ENCODE measurements at regions not wholly inside any gene's neighbourhood (a gene's known extent, or its start where the extent isn't known, plus 50 kb on each side); places are given as distances from the start of the nearest gene placed in this dataset.

DNA sequence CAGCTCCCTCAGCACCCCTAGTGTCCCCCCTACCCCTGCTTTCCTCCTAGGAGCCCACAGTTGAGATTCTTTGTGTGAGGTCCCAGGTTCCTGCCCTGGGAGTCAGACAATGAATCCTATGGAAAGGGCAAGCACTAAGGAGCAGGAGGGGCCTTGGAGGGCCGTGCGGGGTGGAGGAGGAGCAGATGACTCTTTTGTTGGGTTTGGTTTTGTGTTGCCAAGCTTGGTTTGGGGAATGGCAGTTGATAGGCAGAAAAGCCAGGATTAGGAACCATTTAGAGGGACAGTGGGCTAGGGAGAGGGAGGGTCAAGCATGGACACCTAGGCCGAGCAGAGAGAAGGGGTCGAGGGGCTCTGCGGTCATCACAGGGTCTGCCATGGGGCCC, 61.6 kb upstream of the SPTLC1 start:
- Histone ChIP-seq H3K27me3 (ENCODE audit: control insufficient read depth, insufficient read depth, low read length) (no peaks in the 10 kb centered on the region), H3K4me3 (ENCODE audit: low read depth, low read length) (no peak overlapping the region), H3K36me3 (ENCODE audit: control insufficient read depth, insufficient read depth, low read length) (no peaks in the 10 kb centered on the region)
- DNase-seq (ENCODE audit: low read depth) (no peak), FAIRE-seq (no peak)
- TF ChIP-seq, protein P1, sequence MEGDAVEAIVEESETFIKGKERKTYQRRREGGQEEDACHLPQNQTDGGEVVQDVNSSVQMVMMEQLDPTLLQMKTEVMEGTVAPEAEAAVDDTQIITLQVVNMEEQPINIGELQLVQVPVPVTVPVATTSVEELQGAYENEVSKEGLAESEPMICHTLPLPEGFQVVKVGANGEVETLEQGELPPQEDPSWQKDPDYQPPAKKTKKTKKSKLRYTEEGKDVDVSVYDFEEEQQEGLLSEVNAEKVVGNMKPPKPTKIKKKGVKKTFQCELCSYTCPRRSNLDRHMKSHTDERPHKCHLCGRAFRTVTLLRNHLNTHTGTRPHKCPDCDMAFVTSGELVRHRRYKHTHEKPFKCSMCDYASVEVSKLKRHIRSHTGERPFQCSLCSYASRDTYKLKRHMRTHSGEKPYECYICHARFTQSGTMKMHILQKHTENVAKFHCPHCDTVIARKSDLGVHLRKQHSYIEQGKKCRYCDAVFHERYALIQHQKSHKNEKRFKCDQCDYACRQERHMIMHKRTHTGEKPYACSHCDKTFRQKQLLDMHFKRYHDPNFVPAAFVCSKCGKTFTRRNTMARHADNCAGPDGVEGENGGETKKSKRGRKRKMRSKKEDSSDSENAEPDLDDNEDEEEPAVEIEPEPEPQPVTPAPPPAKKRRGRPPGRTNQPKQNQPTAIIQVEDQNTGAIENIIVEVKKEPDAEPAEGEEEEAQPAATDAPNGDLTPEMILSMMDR (IDR thresholded peaks at IDR 0.05; ENCODE audit: insufficient read depth, low read length, severe bottlenecking) = no peak

DNA sequence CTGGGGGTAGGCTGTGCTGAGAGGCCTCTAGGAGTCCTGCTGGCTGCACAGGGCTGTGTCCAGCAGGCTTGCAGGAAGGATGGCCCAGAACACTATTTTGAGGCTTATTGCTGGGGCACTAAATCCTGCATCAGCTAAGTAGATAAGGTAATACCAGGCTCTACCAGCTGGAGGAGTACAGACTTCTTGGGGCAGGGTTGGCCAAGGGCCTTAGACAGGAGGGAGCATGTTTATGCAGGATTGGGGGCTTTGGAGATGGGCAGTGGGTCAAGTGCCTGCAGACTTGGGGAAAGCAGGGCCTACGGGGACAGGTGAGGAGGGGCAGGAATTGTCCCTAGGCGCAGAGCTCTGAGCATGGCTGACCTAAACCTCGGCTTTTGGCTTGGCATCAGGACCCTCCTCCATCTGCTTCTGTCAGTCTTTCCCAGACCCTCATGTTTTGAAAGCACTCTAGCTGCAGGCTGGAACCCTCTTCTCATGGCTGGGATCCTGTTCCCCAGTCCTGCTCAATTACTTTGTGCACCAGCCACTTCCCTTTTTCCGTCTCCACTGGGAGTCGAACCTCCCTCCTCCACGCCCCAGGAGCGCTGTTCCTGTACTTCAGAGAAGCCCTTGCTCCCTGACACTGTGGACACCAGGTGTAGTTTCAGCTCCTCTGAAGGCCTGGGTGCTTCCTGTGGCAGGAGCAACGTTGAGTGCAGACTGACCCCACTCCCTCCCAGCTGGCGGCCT, 61.0 kb upstream of the SPTLC1 start:
- no peak for FAIRE-seq
- H3K36me3 ChIP-seq (ENCODE audit: control insufficient read depth, insufficient read depth, low read length) = no peaks in the 10 kb centered on the region
- H3K4me3 ChIP-seq (ENCODE audit: low read depth, low read length) = no peak overlapping the region
- DNase-seq (ENCODE audit: low read depth) = peak; percentile 17
- no peaks in the 10 kb centered on the region for H3K27me3 ChIP-seq (ENCODE audit: control insufficient read depth, insufficient read depth, low read length)
- TF ChIP-seq, protein P1 (IDR thresholded peaks at IDR 0.05; ENCODE audit: insufficient read depth, low read length, severe bottlenecking) = peak; percentile 42

DNA sequence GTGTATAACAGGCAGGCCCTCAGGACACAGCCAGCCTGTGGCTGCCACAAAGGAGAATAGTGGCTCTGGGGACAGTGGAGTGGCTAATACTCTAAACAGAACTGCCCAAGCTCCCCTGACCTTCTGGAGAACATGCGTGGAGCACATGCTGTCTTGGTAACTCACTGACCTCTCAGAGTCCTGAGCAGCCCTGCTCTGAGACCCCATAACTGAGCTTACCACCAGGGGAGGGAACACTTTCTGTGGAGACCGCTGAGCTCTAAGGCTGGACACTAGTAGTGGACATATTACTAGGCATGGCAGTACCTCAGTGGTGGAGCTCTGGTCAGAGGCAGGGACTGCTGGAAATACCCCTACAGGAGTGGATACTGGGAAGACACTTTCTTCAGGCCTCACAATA, 60.2 kb upstream of the SPTLC1 start:
- TF ChIP-seq, protein P1 (IDR thresholded peaks at IDR 0.05; ENCODE audit: insufficient read depth, low read length, severe bottlenecking) = no peak
- no peak for DNase-seq (ENCODE audit: low read depth)
- no peak for FAIRE-seq
- Histone ChIP-seq H3K36me3 (ENCODE audit: control insufficient read depth, insufficient read depth, low read length) (no peaks in the 10 kb centered on the region), H3K4me3 (ENCODE audit: low read depth, low read length) (no peak overlapping the region), H3K27me3 (ENCODE audit: control insufficient read depth, insufficient read depth, low read length) (no peaks in the 10 kb centered on the region)

DNA sequence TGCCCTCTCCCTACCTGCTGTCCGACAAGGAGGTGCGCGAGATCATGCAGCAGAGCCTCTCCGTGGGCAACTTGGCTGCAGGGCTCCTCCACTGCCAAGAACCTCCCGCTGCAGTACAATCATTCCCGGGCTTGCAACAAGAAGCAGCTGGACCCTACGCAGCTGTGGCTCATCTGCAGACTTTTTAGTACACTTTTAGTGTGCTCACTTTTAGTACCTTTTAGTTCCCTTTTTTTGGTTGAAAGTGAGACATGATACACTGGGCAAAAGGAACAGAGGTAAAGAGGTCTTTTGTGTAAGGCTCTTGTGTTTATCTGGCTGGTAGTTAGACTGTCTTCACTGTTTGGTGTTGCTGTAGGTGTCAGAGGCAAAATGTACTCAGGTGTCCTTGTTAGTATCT, 58.1 kb upstream of the SPTLC1 start:
- DNase-seq (ENCODE audit: low read depth) = no peak
- Histone ChIP-seq H3K27me3 (ENCODE audit: control insufficient read depth, insufficient read depth, low read length) (no peaks in the 10 kb centered on the region), H3K36me3 (ENCODE audit: control insufficient read depth, insufficient read depth, low read length) (no peaks in the 10 kb centered on the region), H3K4me3 (ENCODE audit: low read depth, low read length) (no peak overlapping the region)
- TF ChIP-seq, protein P1 (IDR thresholded peaks at IDR 0.05; ENCODE audit: insufficient read depth, low read length, severe bottlenecking) = no peak
- FAIRE-seq = no peak

DNA sequence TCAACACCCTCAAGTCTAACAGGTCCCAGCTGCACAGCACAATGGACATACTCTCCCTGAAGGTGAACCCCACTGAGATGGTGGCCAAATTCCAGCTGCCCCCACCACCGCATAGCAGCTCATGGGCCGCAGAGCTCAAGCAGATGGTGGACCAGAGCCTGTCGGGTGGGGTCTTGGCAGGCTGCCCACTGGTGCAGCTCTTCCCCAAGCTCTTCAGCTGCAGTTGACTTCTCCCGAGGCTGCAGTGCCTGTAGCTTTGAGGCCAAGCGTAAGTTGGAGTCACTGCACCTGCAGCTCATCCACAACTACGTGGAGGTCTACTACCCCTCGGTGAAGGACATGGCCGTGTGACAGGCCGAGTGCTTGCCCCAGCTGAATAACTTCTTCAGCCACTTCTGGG, 56.6 kb upstream of the SPTLC1 start:
- TF ChIP-seq, protein P1 (IDR thresholded peaks at IDR 0.05; ENCODE audit: insufficient read depth, low read length, severe bottlenecking) = no peak
- no peaks in the 10 kb centered on the region for H3K27me3 ChIP-seq (ENCODE audit: control insufficient read depth, insufficient read depth, low read length)
- H3K4me3 ChIP-seq (ENCODE audit: low read depth, low read length) = no peak overlapping the region
- no peak for FAIRE-seq
- no peaks in the 10 kb centered on the region for H3K36me3 ChIP-seq (ENCODE audit: control insufficient read depth, insufficient read depth, low read length)
- DNase-seq (ENCODE audit: low read depth) = no peak

DNA sequence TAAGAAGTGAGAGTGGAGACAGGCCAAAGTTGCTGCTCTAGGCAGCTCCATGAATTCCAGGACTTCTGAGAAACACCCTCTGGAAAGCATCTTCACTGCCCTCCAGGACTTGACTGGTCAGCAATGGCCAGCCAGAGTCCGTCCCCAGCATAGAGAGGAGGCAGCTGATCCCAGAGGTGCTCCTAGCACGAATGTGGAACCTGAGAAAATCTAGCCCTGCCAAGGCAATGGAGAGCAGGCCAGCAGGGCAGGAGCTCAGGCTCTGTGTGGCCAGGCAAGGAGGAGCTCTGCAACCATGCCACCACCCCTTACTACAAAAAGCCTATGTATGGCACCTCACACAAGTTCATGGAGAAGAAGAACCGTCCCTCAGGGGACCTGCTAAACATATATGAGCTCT, 56.1 kb upstream of the SPTLC1 start:
- TF ChIP-seq, protein P1 (IDR thresholded peaks at IDR 0.05; ENCODE audit: insufficient read depth, low read length, severe bottlenecking) = no peak
- Histone ChIP-seq H3K36me3 (ENCODE audit: control insufficient read depth, insufficient read depth, low read length) (no peaks in the 10 kb centered on the region), H3K4me3 (ENCODE audit: low read depth, low read length) (no peak overlapping the region), H3K27me3 (ENCODE audit: control insufficient read depth, insufficient read depth, low read length) (no peaks in the 10 kb centered on the region)
- FAIRE-seq (no peak), DNase-seq (ENCODE audit: low read depth) (no peak)

Measured in bronchial epithelial cell (primary cell).